SK-N-MC (cell line): ENCODE measurements at regions not wholly inside any gene's neighbourhood (a gene's known extent, or its start where the extent isn't known, plus 50 kb on each side); places are given as distances from the start of the nearest gene placed in this dataset.

Experiments
- DNase-seq: peaks from one replicate; pipeline ENCODE4 v3.0.0-alpha.2; 2011; ENCODE audit warnings: low read depth, low spot score
- H3K27ac ChIP-seq: fragments of 200-600 bp; sonication (generic); 2 replicates; pipeline ENCODE4 v1.5.1; 2016; ENCODE audit warnings: mixed run types
- H3K36me3 ChIP-seq: fragments of 200-600 bp; sonication (generic); 2 replicates; pipeline ENCODE4 v1.6.1; 2017; ENCODE audit warnings: antibody characterized with exemption, low read length, mixed read lengths; ENCODE audit not compliant: insufficient read depth
- H3K4me3 ChIP-seq: fragments of 200-600 bp; sonication (generic); 2 replicates; pipeline ENCODE4 v1.5.1; 2016
- H3K9ac ChIP-seq: fragments of 200-600 bp; sonication (generic); 2 replicates; pipeline ENCODE4 v1.8.0; 2017; ENCODE audit warnings: mixed run types, mixed read lengths; ENCODE audit not compliant: insufficient read length
- H3K9me3 ChIP-seq: fragments of 200-600 bp; sonication (generic); 2 replicates; pipeline ENCODE4 v1.6.1; 2017; ENCODE audit warnings: low read depth, mild to moderate bottlenecking, antibody characterized with exemption, low read length, moderate library complexity, mixed read lengths
- EZH2 ChIP-seq: fragments of 200-600 bp; sonication (generic); IDR thresholded peaks from one replicate; pipeline ENCODE4 v1.6.1; 2017; ENCODE audit warnings: antibody characterized with exemption
- FOXP2 ChIP-seq: optimal IDR thresholded peaks from 2 replicates; pipeline ENCODE3; 2011; ENCODE audit warnings: mild to moderate bottlenecking, moderate library complexity; ENCODE audit not compliant: insufficient read depth; ENCODE audit errors: extremely low read length, control extremely low read depth
- POLR2AphosphoS5 ChIP-seq: IDR thresholded peaks from 2 replicates; pipeline ENCODE4 v1.6.1; 2012; ENCODE audit warnings: mild to moderate bottlenecking, low read depth, low read length, borderline replicate concordance

DNA sequence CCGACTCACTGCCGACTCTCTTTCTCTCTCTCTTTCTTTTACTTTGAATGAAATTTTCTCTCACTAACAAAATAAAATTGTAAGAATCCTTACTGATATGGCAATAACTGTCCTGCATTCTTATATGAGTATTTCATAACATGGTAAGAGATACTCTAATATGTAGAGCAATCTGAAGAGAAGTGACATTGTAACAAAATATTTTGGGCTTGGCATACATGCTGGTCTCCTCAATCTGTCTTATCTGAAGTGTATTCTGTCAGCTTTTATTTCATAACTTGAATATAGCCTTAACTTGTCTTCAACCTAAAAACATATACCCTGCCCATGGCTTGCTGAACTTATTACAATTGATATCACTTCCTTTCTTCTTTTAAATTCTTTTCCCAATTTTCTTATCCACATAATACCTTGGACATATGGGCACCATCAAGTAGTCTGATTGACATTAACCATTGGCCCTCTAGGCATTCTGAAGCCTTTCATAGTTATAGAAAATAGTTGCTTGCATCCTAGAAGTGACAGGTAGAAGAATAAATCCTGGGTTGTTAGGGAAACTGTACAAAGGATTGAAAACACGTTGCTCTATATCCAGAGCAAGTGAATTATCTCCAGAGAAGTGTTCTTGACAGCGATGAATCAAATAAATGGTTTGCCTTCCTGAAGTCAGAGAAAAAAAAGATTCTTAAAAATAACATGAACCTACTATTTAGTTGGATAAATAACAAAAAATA lies 537.6 kb upstream of the TYRP1 start:
- Histone ChIP-seq H3K4me3 (no peak overlapping the region), H3K36me3 (no peaks in the 10 kb centered on the region), H3K9me3 (no peaks in the 10 kb centered on the region), H3K9ac (no peak overlapping the region), H3K27ac (no peak overlapping the region)
- no peak for TF ChIP-seq POLR2AphosphoS5
- TF ChIP-seq FOXP2, result no peak
- DNase-seq, result no peak

DNA sequence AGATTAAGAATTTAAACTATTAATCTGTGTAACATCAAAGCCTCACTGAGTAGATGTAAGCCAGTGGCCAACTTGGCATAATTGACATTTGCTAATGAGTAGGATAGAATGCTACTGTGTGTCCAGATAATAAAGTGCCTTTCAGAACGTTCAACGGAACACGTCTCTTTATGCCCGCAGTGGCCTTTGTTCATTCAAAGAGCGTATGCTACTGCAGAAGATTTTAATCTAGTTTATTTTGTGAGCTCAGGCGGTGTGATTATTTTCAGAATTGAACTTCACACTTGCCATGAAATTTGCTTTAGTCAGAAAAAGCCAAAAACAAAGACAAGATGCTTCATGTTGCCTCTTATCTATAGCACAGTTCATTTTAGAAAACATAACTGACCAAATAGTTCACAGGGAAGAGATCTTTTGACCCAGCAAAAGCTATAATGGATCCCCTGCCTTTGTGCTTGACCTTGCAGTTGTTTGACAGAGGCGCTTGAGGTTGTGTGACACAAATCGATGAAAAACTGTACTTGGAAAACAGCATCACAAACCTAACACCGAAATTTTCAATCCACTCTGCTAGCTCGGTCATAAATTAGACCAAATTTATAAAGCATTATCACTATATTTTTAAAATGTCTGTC lies 530.9 kb upstream of the TYRP1 start:
- H3K36me3 ChIP-seq, result no peaks in the 10 kb centered on the region
- no peak for DNase-seq
- no peak for TF ChIP-seq POLR2AphosphoS5
- no peak overlapping the region for H3K4me3 ChIP-seq
- H3K9ac ChIP-seq, result no peak overlapping the region
- no peak overlapping the region for H3K27ac ChIP-seq
- H3K9me3 ChIP-seq, result no peaks in the 10 kb centered on the region

DNA sequence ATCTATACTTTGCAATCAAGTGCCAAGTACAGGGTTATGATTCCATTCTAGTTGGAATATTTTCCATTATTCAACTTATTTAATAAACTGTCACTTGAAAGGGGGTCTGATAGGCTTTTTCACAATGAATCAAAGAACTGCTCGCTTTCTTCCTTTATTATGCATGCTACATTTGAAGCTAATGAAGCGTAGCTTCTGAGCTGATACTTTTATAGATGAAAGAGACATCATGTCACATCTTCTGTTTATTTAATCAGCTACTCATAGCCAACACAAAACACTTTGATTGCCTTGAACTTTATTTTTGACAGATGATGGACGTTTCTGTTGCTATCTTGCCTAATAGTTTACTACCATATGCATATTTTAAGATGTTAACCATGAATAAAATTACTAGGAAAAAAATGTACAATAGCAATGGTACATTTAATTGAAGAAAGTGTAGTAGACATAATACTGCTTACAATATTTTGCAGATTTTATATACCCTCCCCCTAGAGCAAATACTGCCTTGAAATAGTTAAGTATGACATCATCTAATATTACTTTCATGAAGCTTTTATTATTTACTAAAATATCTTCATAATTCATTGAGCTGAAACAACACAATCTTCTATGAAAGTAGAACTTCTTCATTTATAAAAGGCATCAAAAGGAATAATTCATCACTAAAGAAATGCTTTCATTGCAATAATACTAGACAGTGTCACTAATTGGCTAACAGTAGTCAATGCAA lies 529.3 kb upstream of the TYRP1 start:
- DNase-seq, result no peak
- TF ChIP-seq POLR2AphosphoS5 (no peak), EZH2 (no peak), FOXP2 (no peak)
- Histone ChIP-seq H3K27ac (no peak overlapping the region), H3K36me3 (no peaks in the 10 kb centered on the region), H3K9ac (no peak overlapping the region), H3K4me3 (no peak overlapping the region), H3K9me3 (no peaks in the 10 kb centered on the region)

DNA sequence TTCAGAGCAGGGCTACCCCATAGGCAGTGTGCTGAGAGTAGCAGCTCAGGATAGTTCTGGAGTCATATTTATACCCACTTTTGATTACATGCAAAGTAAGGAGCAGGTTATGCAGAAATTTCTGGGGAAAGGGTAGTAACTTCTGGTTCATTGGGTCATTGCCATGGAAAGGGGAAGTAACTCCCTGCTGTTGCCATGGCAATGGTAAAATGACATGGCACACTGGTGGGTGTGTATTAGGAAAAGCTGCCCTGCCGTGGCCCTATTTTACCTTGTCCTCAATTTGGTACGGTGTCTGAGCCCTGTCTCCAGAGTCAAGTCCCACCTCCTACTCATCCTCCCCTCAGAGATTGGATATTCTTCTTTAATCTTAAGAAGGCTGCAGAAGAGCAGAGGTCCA lies 526.7 kb upstream of the TYRP1 start:
- TF ChIP-seq EZH2 (no peak), POLR2AphosphoS5 (no peak), FOXP2 (no peak)
- Histone ChIP-seq H3K4me3 (no peak overlapping the region), H3K36me3 (no peaks in the 10 kb centered on the region), H3K9me3 (no peaks in the 10 kb centered on the region), H3K9ac (no peak overlapping the region), H3K27ac (no peak overlapping the region)
- no peak for DNase-seq

DNA sequence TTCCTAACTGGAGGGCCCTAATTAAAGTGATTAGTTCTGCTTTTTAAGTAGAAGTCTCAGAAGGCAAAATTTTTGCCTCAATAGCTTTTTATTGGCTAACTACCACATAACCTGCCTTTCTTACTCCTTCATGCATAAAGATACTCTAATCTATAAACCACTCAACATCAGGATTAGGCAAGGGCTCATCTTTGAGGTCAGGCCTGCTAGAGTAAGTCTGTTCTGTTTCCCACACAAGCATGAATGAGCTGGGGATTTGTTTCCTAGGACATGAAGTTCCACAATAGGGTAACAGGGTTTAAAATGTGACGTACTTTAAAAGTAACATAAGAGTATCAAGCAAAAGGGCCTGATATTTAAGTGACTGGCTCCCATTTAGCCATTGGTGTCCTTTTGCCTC lies 522.7 kb upstream of the TYRP1 start:
- Histone ChIP-seq H3K27ac (no peak overlapping the region), H3K9ac (no peak overlapping the region), H3K36me3 (no peaks in the 10 kb centered on the region), H3K9me3 (no peaks in the 10 kb centered on the region), H3K4me3 (no peak overlapping the region)
- TF ChIP-seq POLR2AphosphoS5 (no peak), FOXP2 (no peak), EZH2 (no peak)
- no peak for DNase-seq

DNA sequence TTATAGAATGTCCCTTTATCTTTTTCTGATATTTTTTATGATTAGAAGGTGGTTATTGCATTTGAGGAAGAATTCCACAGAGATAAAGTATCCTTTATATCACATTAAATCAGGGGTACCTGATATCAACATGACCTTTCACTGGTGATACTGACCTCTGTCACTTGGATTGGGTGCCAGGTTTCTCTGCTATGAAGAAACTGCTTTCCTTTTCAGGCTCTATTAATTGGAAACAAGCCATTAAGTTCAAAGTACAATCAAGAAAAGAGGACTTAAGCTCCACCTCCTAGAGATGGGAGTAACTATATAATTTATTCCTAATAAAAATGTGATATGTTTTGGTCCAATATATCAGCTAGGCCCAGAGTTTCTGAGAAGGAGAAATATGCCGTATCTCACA lies 514.6 kb upstream of the TYRP1 start:
- no peak for TF ChIP-seq POLR2AphosphoS5
- no peak for TF ChIP-seq EZH2
- no peak for TF ChIP-seq FOXP2
- H3K36me3 ChIP-seq, result no peaks in the 10 kb centered on the region
- H3K27ac ChIP-seq, result no peak overlapping the region
- no peak overlapping the region for H3K4me3 ChIP-seq
- no peaks in the 10 kb centered on the region for H3K9me3 ChIP-seq
- no peak for DNase-seq
- H3K9ac ChIP-seq, result no peak overlapping the region

DNA sequence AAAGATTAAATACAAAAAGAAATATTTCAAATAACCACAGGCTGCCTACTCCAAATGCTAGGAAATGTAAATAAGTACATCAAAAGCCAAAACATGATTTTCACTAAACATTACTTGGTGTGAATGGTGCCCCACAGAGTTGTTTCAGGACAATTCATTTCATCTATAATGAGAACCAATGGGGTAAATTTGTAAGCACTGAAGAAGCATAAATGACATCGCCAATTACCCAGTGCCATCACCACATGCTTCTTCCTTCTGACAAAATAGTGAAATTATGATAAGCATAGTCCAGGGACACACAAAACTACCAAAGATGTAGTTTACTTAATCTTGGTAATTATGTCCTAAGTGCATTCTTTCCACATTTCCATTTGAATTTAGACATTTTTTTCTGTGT lies 510.4 kb upstream of the TYRP1 start:
- TF ChIP-seq FOXP2, result no peak
- no peak for TF ChIP-seq POLR2AphosphoS5
- no peaks in the 10 kb centered on the region for H3K36me3 ChIP-seq
- DNase-seq, result no peak

DNA sequence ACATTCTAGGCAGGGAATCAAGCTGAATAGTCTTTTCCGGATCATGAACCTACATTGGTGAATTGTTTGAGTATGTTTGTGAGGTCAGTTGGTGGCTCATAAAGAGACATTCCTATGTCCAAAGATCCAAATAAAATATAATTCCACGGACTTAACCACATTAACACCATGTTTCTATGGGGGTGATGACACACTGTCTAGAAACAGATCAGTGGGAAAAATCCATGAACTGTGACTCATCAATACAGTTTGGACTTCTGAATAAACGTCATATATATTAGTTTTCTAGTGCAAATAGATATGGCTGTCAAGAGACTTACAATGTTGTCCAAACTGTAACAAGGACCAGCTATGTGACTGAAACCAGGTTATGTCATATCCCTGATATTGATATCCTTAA lies 509.9 kb upstream of the TYRP1 start:
- Histone ChIP-seq H3K36me3 (no peaks in the 10 kb centered on the region), H3K9me3 (no peaks in the 10 kb centered on the region), H3K9ac (no peak overlapping the region), H3K27ac (no peak overlapping the region), H3K4me3 (no peak overlapping the region)
- no peak for DNase-seq
- TF ChIP-seq POLR2AphosphoS5 (no peak), EZH2 (no peak), FOXP2 (no peak)

More for the DNA sequence above, 510.4 kb upstream of the TYRP1 start:
- H3K4me3 ChIP-seq, result no peak overlapping the region
- H3K27ac ChIP-seq, result no peak overlapping the region
- H3K9me3 ChIP-seq, result no peaks in the 10 kb centered on the region
- H3K9ac ChIP-seq, result no peak overlapping the region
